Smooth muscle cell (in vitro differentiated cells): ENCODE measurements at regions not wholly inside any gene's neighbourhood (a gene's known extent, or its start where the extent isn't known, plus 50 kb on each side); places are given as distances from the start of the nearest gene placed in this dataset.

Experiments used
- DNase-seq: peaks from one replicate; lab custom pipeline; 2025; ENCODE audit not compliant: unreplicated experiment; lab: John Stamatoyannopoulos, UW
- H2AFZ ChIP-seq: fragments of 200-600 bp; sonication (generic); 2 replicates; pipeline ENCODE4 v1.6.0; 2016; ENCODE audit warnings: antibody characterized with exemption, low read depth, mild to moderate bottlenecking
- H3F3A ChIP-seq: fragments of 200-600 bp; sonication (generic); 2 replicates; pipeline ENCODE4 v1.6.0; 2017; ENCODE audit warnings: antibody characterized with exemption, low read depth
- H3K27ac ChIP-seq: fragments of 200-600 bp; sonication (generic); 2 replicates; pipeline ENCODE4 v1.5.1; 2016; ENCODE audit warnings: low read depth, mild to moderate bottlenecking
- H3K27me3 ChIP-seq: fragments of 200-600 bp; sonication (generic); 2 replicates; pipeline ENCODE4 v1.6.1; 2016; ENCODE audit warnings: low read depth, mild to moderate bottlenecking
- H3K36me3 ChIP-seq: fragments of 200-600 bp; sonication (generic); 2 replicates; pipeline ENCODE4 v1.5.1; 2016; ENCODE audit warnings: low read depth
- H3K4me1 ChIP-seq: fragments of 200-600 bp; sonication (generic); 2 replicates; pipeline ENCODE4 v1.5.1; 2016; ENCODE audit warnings: low read depth
- H3K4me2 ChIP-seq: fragments of 200-600 bp; sonication (generic); 2 replicates; pipeline ENCODE4 v1.6.0; 2016; ENCODE audit warnings: mild to moderate bottlenecking
- H3K4me3 ChIP-seq: fragments of 200-600 bp; sonication (generic); 2 replicates; pipeline ENCODE4 v1.5.1; 2016; ENCODE audit warnings: mild to moderate bottlenecking
- H3K79me2 ChIP-seq: fragments of 200-600 bp; sonication (generic); 2 replicates; pipeline ENCODE4 v1.6.0; 2016; ENCODE audit warnings: low read depth, mild to moderate bottlenecking
- H3K9ac ChIP-seq: fragments of 200-600 bp; sonication (generic); 2 replicates; pipeline ENCODE4 v1.6.0; 2016; ENCODE audit warnings: low read depth
- H3K9me3 ChIP-seq: fragments of 200-600 bp; sonication (generic); replicated peaks from 2 replicates; pipeline ENCODE4 v1.5.1; 2016; ENCODE audit warnings: low read depth
- H4K20me1 ChIP-seq: fragments of 200-600 bp; sonication (generic); 2 replicates; pipeline ENCODE4 v1.6.0; 2016; ENCODE audit warnings: low read depth
- WGBS: methylation state at CpG from one replicate; pipeline ENCODE4 v1.1.7; 2016; ENCODE audit warnings: low lambda C conversion rate; 5-methylcytosine and 5-hydroxymethylcytosine counted together
- TF ChIP-seq, protein P1 (sequence below): fragments of 200-600 bp; sonication (generic); IDR thresholded peaks from 2 replicates; pipeline ENCODE4 v1.5.1; 2017; ENCODE audit warnings: borderline replicate concordance, mild to moderate bottlenecking, antibody characterized with exemption; ENCODE audit not compliant: insufficient read depth, poor library complexity, severe bottlenecking

DNA sequence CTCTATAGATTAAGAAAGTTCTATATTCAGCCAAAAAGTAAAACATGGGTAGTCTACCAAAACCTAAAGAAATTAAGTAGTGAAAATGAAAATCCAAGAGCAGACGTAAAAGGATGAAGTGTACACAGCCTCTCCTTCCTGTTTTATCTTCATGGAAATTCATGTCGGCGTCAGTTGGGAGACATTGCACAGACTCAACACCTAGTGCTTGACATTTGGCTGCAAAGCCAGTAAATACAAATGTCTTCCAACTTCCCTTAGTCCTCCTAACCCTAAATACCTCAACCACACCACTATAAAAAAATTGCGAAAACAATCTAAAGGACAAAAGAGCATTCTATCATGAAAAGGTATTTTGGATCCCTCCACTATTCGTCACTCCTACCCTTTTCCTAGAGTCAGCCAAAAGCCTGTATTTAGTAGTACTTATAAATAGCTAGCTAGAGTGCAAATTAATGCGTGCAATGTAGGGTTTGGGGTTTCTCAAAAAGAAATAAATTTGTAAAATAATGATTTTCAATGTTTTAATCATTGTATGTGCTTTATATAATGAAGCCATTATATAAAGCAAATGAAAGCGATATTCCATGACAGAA lies 56.4 kb upstream of the TRPC4 start:
- no peak for DNase-seq
- Histone ChIP-seq H3K9ac (no peak overlapping the region), H3K4me3 (no peak overlapping the region), H3K4me1 (no peaks in the 10 kb centered on the region), H3K9me3 (no peaks in the 10 kb centered on the region), H3K4me2 (no peak overlapping the region), H3K27ac (no peak overlapping the region), H3F3A (no peaks in the 10 kb centered on the region), H3K79me2 (no peaks in the 10 kb centered on the region), H3K36me3 (no peaks in the 10 kb centered on the region), H2AFZ (no peak overlapping the region), H4K20me1 (no peaks in the 10 kb centered on the region), H3K27me3 (no peaks in the 10 kb centered on the region)
- TF ChIP-seq, protein P1, sequence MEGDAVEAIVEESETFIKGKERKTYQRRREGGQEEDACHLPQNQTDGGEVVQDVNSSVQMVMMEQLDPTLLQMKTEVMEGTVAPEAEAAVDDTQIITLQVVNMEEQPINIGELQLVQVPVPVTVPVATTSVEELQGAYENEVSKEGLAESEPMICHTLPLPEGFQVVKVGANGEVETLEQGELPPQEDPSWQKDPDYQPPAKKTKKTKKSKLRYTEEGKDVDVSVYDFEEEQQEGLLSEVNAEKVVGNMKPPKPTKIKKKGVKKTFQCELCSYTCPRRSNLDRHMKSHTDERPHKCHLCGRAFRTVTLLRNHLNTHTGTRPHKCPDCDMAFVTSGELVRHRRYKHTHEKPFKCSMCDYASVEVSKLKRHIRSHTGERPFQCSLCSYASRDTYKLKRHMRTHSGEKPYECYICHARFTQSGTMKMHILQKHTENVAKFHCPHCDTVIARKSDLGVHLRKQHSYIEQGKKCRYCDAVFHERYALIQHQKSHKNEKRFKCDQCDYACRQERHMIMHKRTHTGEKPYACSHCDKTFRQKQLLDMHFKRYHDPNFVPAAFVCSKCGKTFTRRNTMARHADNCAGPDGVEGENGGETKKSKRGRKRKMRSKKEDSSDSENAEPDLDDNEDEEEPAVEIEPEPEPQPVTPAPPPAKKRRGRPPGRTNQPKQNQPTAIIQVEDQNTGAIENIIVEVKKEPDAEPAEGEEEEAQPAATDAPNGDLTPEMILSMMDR = no peak
- 77% methylated on average over 7 of the region's 7 CpGs for whole genome bisulfite sequencing

DNA sequence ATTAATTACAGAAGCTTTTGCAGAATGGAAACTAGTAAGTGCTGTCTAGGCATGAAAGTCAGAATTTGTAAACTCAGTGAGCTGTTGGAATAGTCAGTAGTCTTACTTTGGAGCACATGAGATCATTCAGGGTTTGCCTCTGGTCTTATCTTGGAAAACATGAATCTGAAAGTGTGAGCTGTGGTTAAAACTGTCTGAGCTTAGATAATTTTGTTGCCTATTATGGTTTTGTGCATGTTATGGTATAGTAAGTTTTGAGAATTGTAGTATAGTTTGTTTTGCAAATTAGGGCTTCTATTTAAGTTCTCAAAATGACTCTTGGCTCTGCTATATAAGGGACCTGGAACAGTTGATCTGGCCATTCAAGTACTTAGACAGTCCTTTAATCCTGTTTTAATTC lies 53.7 kb upstream of the TRPC4 start:
- Histone ChIP-seq H3K27ac (no peak overlapping the region), H3K4me3 (no peak overlapping the region), H3F3A (no peaks in the 10 kb centered on the region), H3K36me3 (no peaks in the 10 kb centered on the region), H3K9ac (no peak overlapping the region), H3K27me3 (no peaks in the 10 kb centered on the region), H3K9me3 (no peaks in the 10 kb centered on the region), H2AFZ (no peak overlapping the region), H3K4me1 (peaks cover 9% of the 10 kb centered on the region), H3K79me2 (no peaks in the 10 kb centered on the region), H3K4me2 (no peak overlapping the region), H4K20me1 (no peaks in the 10 kb centered on the region)
- TF ChIP-seq, protein P1 = no peak
- no peak for DNase-seq

DNA sequence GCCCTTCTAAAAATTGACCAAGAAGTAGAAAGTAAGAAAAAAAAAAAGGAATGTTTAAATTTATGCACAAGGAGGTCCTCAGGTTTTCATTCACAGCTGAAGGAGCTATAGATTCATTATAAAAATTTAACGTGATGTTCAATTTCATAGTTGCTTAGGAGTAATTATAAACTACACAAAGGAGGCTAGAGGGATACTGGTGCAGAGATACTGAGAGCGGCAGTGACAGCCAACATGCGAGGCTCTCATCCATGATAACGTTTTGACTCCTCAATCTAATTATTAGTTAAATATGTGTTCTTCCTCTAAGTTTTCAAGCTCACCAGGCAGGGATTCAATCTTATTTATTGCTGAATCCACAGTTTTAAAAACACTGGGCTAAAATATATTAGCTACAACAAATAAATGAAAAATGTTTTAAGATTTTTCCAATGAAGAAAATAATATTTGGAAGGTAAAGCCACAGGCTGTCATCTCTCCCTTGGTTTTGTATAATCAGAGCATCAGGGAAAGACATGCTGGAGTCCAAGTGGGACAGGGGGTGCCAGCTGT lies 49.8 kb upstream of the TRPC4 start:
- Histone ChIP-seq H3K27me3 (no peaks in the 10 kb centered on the region), H3K4me3 (no peak overlapping the region), H2AFZ (peak overlapping the region; percentile 4), H3K4me2 (no peak overlapping the region), H3K9ac (no peak overlapping the region), H3K27ac (no peak overlapping the region), H3F3A (no peaks in the 10 kb centered on the region), H3K9me3 (no peaks in the 10 kb centered on the region), H3K79me2 (no peaks in the 10 kb centered on the region), H3K36me3 (no peaks in the 10 kb centered on the region), H3K4me1 (peaks cover 43% of the 10 kb centered on the region), H4K20me1 (no peaks in the 10 kb centered on the region)
- DNase-seq = no peak
- 66% methylated on average over 4 of the region's 4 CpGs for WGBS
- TF ChIP-seq, protein P1 = no peak
